ENCODE measurements at regions not wholly inside any gene's neighbourhood (a gene's known extent, or its start where the extent isn't known, plus 50 kb on each side); places are given as distances from the start of the nearest gene placed in this dataset.

DNA sequence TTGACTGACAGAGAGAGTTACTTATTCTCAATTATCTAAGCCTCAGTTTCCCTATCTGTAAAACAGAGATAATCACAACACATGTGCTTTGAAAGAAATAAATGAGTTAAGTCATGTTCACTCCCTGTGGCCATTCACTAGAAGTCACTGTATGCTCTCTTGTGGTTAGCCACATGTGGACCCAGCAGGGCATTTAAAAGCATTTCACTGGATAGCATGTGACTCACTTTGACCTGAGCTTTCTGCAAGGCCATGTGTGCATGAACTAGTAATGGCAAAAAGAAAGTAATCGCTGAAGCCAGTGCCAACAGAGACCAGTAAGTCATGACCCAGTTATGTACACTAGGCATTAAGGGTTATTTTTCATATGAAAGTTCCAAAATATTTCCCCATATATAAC lies 557.0 kb upstream of the IGFBP3 start:
- DNase-seq: no peak

DNA sequence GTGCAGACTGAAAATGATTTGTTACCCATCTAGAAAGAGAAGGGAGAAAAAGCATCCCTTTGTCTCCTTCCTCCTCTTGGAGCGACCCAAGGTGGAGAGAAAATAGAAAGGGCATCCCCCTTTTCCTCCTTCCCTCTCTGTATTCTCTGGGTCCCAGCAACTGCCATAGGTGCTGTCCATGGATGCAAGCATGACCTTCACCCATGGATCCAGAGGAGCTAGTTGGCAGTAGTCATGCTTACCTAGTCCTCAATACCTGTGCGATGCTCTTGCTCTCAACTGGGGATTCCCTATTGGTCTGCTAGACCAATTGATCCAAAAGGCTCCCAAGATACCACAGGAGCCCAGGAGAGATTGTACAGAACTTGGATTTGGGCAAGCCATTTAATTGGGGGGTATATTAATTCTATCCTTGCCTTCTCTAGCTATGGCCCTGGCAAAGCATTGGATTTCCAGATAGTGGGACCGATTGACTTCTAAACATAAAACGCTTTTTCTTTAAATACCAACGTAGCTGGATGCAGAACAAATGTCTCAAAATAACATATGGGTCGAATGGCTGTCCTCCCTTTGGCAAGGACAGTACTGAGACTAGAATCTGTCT lies 547.8 kb upstream of the IGFBP3 start:
- DNase-seq: peak; percentile 1

DNA sequence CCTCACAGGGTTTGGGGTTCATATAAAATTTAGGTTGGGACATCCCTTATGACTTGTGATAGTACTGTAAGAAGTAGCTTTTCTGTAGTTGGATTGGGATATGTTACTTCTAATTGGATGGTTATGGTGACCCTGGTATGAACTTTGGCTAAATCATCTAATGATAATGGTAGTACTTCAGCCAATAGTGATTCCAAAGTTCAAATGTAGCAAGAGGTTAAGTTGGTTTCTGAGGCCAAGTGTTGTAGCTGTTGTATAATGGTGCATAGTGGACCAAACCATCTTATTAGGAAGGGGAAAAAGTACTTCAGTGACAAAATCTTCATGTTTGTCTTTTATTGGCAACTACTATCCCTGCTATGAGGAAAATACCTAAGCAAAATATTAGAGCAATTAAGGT lies 542.1 kb upstream of the IGFBP3 start:
- DNase-seq: no peak

DNA sequence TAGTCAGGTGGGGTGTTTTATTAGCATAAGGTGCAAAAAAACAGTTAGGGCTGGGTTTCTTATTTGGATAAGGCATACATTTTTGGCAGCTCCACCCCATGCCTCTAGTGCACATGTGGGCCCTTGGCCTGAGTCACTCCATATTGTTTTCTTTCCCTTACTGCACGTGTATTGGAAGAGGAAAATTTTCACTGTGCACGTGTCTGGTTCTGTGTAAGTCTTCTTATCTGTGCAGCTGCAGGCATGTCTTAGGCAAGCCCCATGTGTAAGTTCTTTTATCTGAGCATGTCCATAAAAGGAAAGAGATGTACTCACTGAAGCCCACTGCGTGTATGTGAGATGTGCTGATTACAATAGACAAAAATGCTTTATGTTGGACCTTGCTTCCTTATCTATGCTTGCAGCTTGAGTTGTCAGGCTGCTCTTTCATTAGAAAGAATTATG lies 540.3 kb upstream of the IGFBP3 start:
- no peak for DNase-seq

DNA sequence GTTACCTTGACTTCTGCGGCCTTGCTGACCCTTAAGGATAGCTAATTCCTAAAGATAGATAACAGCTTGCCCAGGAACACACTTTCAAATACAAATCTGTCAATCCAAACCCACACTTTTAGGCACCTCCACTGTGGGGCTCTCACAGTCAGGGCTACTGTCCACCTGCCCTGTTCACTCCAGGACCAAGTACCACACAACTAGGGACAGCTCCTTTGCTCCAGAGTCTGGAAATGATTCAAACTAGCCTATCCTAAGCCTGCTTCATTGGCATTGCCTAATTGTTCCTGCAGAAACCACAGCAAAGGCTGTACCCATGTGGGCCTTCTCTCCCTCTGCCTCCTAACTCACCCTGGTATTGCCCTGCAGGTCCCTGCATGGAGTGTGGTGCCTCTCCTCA lies 538.9 kb upstream of the IGFBP3 start:
- DNase-seq: no peak

DNA sequence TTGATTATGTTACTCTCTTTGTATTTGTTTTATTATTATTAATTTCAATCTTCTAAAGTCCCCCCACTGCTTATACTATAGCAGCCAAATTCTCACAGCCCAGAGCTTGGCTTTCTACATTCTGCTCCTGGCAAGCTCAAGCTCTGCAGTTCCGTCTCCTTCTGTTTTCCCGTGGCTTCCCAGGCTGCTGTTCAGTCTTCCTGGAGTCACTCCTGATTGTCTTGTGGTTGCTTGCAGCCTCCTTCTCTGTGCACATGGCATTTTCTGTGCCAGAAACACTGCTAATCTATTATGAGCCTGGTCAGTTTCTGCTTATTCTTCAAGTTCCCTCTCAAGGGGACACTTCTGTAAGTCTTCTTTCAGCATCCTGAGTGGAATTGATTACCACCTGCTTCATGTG lies 533.7 kb upstream of the IGFBP3 start:
- no peak for DNase-seq

DNA sequence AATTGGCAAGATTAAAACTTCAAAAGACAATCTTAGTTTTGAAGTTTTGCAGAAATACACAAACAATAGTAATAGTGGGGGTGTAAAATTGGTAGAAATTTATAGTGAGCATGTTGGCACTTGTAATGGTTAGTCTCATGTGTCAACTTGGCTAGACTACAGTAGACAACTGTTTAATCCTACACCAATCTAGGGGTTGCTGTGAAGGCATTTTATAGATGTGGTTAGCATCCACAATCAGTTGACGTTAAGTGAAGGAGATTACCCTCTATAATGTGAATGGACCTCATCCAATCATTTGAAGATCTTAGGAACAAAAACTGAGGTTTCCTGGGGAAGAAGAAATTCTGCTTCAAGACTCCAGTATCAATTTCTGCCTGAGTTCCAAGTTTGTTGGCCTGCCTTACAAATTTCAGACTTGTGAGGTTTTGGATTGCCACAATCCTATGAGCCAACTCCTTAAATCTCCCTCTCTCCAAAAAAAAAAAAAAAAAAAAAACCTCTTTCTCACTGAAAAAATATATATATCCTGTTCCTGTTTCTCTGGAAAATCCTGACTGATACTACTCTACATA lies 531.6 kb upstream of the IGFBP3 start:
- DNase-seq: no peak

DNA sequence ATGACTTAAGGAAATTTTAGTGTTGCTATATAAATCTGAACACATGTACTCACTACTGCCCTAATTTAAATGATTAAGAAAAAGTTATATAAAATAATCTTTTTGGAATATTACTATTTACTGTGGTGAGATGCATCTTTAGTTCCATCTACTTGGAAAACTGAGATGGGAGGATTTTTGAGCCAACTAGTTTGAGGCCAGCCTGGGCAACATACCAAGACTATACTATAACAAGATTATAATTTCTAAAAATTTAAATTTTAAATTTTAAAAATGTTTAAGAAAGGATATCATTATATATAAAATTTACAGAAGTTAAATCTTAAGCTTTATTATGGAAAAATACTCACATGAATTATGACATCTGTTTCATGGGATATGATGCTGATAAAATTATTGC lies 530.8 kb upstream of the IGFBP3 start:
- no peak for DNase-seq

DNA sequence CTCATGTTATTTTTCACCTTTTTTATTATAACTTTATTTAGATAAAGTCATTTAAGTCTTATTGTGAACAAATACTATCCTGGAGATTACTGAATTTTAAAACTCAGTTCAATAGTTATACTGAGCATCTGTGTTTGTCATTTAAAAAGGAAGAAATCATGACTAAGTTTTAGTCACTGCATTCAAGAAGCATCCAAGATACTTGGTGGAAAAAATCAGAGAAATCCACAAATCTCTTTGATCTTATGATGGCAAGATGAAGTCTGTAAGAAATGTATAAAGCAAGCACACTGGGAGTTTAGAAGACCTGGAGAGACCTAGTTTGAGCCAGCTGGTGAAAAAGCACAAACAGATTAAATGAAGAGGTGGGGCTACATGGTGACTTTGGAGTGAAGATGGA lies 529.8 kb upstream of the IGFBP3 start:
- DNase-seq: no peak

DNA sequence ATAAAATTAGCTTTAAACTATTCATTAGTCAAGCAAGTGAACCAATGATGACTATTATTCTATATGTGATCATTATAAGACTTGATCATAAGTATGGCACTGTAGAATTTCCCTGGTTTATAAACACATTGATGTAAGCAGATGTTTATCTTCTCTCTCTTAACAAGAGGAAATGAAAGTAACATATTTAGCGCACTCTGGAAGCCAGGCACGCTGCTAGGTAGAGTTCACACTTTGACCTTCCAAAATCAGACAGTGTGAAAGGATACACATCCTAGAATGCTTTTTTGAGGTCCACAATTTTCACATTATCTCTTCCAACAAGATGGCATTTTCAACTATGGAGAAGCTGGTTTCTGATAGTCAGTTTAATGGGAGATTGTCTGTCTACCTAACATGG lies 529.4 kb upstream of the IGFBP3 start:
- DNase-seq: no peak

DNA sequence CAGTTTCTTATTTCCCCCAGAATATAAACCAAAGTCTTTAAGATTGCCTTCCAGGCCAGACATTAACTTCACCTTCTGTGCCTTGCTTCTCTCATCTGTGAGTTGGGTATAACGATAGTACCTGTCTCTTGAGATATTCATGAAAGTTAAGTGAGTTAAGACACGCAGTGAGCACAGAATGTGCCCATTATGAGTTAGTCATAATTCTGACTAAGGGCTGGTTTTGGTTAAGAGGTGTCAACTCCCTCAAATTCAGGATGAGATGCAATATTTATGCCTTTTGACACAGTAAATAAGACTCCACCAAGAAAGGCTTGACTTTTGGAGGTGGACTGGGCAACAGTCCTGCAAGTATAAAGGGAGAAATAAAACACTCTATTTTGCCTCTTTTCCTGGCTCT lies 528.7 kb upstream of the IGFBP3 start:
- no peak for DNase-seq

DNA sequence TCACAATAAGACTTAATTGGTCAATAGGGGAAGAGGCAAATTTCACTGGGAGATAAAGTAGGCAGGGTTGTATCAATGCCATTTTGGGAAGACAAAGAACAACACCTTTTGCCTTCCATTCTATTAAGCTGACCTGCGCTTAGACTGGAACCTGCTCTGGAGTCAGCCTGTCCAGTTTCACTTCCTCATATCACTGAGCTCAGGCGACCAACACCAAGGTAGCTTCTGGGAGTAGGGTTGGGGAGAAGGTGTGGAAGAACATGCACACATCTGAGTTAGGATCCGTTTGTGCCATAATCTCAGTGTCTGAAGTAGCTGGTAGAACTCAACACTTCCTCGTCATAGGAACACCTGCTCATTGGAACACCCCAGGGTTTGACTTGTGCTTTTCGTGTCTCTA lies 527.4 kb upstream of the IGFBP3 start:
- DNase-seq: no peak

DNA sequence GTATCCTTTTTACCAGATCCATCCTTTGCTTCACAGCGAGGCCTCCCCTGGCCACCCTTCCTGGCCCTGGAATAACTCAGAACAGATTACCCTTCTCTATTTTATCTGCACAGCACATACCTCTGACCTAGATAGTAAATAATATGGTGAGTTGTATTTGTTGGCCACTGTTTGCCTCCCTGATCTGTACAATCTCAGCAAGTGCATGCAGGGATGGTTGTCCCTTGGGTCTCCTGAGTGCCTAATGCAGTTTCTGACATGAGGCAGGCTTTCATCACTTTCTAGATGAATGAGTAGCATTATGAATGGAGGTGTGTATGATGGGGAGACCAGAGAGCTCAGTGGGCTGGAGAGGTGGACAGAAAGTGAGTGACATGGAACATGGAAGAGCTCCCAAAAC lies 525.1 kb upstream of the IGFBP3 start:
- no peak for DNase-seq

DNA sequence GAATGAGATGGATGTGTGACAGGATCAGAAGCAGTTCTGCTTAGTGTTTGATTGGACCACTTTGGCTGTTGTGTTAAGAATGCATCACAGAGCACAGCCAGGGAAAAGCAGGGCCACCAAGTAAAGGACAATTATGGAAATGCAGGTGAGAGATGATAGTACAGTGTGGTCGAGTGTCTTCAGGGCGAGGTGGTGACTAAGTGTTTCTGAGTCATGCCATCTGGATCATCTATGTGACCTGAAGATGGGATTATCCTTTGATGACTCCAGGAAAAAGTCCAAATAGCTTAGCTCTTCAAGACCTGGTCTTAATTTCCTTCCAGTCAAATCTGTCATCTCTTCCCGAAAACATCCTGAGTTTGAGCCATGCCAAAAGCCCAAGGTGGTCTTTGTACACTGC lies 523.2 kb upstream of the IGFBP3 start:
- DNase-seq: no peak

DNA sequence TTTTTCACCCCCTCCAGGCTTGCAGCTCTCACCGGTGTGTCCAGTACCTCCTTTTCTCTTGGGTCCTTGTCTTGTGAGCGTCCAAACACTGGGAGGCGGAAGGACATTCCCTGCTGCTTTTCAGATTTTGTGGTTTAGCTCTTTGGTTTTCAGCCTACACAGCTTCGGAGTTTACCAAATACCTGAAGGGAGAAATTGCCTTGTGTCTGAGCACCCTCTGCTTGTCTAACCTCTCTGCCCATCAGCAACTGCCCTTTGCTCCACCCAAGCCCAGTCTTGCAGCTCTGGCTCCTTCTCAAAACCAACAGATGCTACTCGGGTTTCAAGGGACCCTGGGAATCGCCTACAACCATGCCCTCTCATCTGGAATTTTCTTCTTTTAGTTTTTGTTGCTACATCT lies 519.1 kb upstream of the IGFBP3 start:
- DNase-seq: no peak

DNA sequence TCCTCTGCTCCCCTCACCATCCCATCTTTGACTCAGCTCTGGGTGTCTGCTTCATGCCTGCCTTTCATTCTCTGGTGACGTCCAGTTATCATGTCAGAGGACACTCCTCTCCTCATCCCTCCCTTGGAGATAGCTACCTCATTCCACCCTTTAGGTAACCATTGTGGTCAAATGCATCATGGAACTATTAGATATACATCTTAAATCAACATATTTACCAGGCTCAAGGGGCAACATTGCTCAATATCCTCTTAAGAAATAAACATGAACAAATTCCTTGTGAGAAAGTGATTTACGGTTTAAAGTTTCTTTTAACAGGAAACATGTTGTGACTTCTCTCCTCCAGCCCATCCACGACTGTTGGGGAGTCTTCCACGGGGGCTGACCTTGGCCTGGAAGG lies 511.6 kb upstream of the IGFBP3 start:
- no peak for DNase-seq

DNA sequence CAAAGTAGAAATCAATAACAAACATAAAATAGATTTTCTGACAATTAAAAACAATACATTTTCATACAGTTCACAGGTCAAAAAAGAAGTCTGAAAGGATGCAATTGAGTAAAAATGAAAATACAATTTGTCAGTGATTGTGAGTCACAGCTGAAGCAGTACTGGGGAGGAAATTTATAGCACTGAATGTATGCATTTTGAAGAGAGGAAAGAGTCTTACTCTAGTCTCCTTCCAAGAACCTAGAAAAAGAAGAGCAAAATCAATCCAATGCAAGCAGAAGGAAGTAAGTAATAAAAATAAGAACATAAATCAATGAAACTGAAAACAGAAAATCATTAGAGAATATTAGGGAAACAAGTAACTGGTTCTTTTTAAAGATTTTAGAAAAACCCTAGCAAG lies 507.2 kb upstream of the IGFBP3 start:
- DNase-seq: no peak

DNA sequence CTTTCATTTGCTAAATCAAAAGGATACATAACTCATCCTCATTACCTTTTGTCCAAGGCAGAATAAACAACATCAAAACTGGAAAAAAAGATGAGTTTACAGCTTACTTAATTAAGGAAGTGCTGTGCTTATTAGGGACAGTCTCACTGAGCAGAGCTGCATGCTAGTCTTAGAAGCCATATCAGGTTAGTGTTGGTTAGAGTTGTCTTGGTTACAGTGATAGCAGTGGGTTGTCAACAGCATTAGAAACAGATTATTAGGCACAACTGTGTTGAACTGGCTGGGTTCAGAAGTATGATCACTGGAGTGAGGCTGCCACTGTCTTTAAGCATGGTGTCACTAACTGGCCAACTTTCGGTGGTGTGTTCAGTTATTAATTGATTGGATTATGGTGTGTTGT lies 503.9 kb upstream of the IGFBP3 start:
- DNase-seq: no peak

DNA sequence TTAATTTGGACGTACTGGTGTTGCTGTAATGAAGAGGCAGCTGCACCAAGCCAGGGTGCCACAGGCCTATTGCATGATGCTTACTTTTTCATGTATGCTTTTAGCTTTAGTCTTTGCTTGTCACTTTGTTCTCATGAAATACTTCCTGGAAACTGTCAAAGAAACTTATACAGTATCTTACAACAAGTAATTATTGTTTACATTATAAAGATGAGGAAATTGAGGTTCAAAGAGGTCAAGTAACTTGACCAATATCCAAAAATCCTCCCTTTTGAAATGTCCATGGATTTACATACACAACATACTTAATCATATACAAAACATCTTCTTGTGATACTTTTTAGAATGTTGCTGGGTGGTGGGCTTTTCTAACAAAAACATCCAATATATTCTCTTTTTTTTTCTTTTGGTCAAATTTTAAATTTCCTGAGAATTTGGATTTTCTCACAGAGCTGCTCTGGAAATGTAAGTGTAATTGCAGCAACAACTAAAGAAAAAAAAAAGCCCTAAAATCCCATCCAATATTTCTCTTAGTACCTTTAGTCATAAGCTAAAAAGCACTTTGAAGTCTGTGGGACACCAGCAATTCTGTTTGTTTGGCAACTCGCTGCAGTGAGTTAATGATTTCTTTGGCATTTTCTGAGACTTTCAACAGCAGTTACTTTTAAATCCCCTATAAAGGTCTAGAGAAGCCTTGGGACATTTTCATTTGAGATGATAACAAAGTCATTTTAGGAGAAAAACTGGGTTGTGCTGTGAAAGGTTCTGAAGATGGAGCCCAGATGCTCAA lies 500.6 kb upstream of the IGFBP3 start:
- DNase-seq: no peak

DNA sequence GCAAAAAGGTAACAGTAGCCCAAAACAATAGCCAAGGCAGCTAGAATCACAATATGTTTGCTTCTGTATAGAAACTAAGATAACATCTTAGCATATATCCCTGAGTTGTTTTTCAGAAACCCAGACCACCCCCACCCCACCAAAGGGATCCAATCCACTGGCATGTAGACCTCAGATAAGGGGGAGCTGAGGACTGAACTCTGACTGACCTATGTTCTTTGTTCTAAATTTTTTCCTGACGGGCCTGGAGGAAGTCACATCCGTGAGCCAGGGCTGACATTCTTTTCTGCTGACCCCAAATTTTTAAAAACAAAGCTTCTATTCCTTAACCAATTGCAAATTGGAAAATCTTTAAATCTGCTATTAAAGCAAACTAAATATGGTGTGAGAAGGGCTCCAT lies 493.9 kb upstream of the IGFBP3 start:
- DNase-seq: no peak

DNA sequence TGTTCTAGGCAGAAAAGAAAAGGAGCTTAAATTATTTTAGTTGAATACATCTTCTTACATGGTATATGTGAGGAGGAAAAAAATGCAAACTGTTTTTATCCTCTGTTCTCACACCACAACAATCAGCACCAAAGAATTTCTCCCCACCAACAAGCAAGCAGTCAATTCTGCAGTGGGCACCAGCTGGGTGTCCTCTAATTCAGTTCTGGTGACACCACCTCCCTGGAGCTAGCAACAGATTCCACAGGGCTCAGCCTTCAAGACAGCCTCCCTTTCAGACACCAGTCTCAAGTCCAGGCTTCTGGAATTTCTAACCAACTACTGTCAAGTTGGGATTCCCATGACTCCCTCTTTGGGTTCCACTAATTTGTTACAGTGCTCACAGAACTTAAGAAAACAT lies 490.2 kb upstream of the IGFBP3 start:
- no peak for DNase-seq

DNA sequence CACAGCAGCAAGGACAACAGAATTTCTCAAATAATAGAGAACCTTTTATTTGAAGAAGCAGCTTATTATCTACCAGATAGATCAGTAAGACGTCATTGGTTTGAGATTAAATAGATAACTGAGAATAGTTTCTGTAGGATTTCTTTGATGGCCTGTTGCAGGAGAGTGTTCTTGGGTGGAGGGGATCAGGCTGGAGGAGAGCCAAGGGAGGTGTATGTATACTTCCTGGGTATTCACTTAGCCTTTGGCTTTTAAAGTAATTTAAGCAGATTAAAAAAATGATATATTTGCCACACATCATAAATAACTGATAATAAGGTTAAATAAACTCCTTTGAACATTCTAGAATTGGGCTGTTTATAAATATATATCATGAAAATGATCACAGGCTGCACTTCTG lies 486.1 kb upstream of the IGFBP3 start:
- no peak for DNase-seq

DNA sequence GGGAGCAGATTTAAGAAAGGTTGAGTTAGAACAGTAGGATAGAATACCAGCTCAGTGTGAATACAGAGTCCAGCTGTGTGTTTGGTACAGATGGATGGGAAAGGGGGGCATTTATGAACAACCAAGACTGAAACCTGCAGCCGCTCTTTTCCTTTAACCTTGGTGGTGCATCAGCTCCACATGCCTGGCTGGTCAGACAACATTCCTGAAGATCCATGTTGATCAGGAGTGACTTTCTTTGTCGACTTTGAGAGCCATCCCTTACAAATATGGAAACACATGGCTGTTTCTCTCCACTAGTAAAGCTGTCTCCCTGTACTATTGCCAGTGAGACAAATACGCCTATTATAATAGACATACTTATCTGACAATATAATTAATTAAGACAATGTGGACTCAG lies 476.5 kb upstream of the IGFBP3 start:
- DNase-seq: no peak

DNA sequence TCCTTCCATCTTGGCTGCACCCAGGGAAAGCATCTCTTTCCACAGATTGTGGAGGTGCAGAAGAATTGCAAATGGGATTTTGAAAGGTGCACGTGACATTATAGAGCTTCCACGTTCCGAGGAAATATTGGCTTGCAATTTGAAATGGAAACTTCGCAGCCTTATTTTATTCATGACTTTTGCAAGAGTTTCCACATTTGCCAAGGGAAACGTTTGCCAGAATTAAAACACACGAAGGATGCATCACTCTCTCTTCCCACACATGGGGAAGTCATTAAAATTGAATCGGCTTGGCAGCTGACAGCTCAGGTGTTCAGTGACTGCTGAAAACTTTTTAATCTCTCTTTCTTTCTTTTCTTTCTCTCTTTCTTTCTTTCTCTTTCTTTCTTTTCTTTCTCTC lies 475.4 kb upstream of the IGFBP3 start:
- DNase-seq: no peak

DNA sequence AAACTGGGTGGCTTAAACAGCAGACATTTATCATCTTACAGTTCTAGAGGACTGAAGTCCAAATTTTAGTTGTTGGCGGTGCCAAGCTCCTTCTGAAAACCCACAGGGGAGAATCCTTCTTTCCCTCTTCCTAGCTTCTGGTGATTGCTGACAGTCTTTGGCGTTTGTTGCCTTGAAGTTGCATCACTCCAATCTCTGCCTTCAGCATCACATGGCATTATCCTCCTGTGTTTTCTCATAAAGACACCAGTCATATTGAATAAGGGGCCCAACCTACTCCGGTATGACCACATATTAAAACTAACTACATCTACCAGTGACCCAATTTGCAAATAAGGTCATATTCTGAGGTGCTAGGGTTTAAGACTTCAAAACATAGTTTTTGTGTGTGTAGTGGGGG lies 472.1 kb upstream of the IGFBP3 start:
- no peak for DNase-seq

All from CD4-positive, alpha-beta T cell treated with Interleukin-21 for 1 hour (primary cell).